Stimulated activated memory B cell treated with anti-CD40 and anti-IgM and Interleukin-4, amounts not matched to agents 10 μg/mL and 1 μg/mL and 100 μg/mL, for 72 hours (primary cell): ENCODE measurements at regions not wholly inside any gene's neighbourhood (a gene's known extent, or its start where the extent isn't known, plus 50 kb on each side); places are given as distances from the start of the nearest gene placed in this dataset.
"Not testable (repeated sequence)": the region's sequence is repeated elsewhere in the genome, so short reads cannot be mapped to it uniquely, and the experiment has no call there.

Experiments
- ATAC-seq: fragments of 150-1000 bp; cut with Tn5 transposase; 2 replicates; pipeline ENCODE4 v1.10.0; 2021
- H3K27ac Mint-ChIP-seq: one replicate; pipeline ENCODE4 v1.8.0; 2022; ENCODE audit warnings: mild to moderate bottlenecking, mixed read lengths
- H3K27me3 Mint-ChIP-seq: one replicate; pipeline ENCODE4 v1.8.0; 2022; ENCODE audit warnings: mixed read lengths
- H3K36me3 Mint-ChIP-seq: one replicate; pipeline ENCODE4 v1.8.0; 2022; ENCODE audit warnings: mixed read lengths
- H3K4me1 Mint-ChIP-seq: one replicate; pipeline ENCODE4 v1.8.0; 2022; ENCODE audit warnings: mixed read lengths
- H3K4me3 Mint-ChIP-seq: one replicate; pipeline ENCODE4 v1.8.0; 2022; ENCODE audit warnings: mild to moderate bottlenecking, moderate library complexity, mixed read lengths
- H3K9me3 Mint-ChIP-seq: one replicate; pipeline ENCODE4 v1.8.0; 2022; ENCODE audit warnings: mixed read lengths

DNA sequence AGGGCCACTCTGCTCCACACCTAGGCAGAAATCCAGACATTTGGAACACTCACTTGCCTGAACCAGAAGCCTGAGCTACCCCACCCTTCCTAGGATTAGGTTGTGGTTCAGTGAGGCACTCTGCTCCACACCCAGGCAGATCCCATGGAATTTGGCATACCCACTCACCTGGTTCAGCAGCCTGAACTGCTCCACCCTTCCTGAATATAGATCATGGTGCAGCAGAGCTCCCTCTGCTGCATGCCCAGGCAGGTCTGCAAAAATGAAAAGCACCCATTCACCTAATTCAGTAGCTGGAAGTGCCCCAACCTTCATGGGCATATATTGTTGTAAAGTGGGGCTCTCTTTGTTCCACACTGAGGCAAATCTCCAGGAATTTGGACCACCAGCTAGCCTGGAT lies 185.1 kb upstream of the CNTNAP5 start:
- Mint-ChIP-seq H3K9me3 (peaks cover 6% of the 10 kb centered on the region), H3K4me3 (no peak overlapping the region), H3K27me3 (no peaks in the 10 kb centered on the region), H3K27ac (no peak overlapping the region), H3K4me1 (no peaks in the 10 kb centered on the region), H3K36me3 (no peaks in the 10 kb centered on the region)
- ATAC-seq, result no peak

DNA sequence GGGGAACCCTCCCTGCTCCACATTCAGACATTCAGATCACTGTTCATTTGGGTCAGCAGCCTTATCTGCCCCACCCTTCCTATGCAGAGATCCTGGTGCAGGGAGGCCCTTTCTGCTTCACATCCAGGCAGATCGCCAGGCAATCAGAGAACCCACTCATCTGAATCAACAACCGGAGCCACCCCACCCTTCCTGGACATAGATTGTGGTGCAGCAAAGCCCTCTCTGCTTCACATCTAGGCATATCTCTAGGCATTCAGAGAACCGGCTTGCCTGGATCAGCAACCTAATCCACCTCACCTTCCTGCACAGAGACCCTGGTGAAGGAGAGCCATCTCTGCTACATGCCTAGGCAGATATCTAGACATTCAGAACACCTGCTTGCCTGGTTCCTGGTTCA lies 184.5 kb upstream of the CNTNAP5 start:
- H3K27ac Mint-ChIP-seq, result no peak overlapping the region
- H3K4me3 Mint-ChIP-seq, result no peak overlapping the region
- no peaks in the 10 kb centered on the region for H3K36me3 Mint-ChIP-seq
- H3K9me3 Mint-ChIP-seq, result peaks cover 6% of the 10 kb centered on the region
- H3K27me3 Mint-ChIP-seq, result no peaks in the 10 kb centered on the region
- H3K4me1 Mint-ChIP-seq, result no peaks in the 10 kb centered on the region
- ATAC-seq, result no peak

DNA sequence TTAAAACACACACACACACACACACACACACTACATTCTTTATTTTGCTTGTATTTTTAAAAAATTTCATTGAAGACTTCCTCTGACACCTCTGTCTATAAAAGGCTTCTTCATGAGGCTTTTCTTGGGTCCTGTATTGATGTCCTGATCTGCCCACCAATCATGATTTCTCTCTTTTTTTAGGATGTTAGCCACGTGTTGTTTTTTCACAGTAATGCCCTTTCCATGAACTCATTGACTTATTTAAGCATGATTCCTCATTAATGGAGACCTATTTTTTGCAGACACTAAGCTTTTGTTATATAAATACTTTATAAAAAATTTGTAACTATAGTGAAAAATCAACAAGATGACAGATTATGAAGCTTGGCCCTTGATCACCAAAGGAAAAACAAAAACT lies 173.8 kb upstream of the CNTNAP5 start:
- ATAC-seq, result no peak
- no peak overlapping the region for H3K4me3 Mint-ChIP-seq
- no peaks in the 10 kb centered on the region for H3K27me3 Mint-ChIP-seq
- no peak overlapping the region for H3K27ac Mint-ChIP-seq
- peaks cover 12% of the 10 kb centered on the region for H3K9me3 Mint-ChIP-seq
- H3K4me1 Mint-ChIP-seq, result no peaks in the 10 kb centered on the region
- no peaks in the 10 kb centered on the region for H3K36me3 Mint-ChIP-seq

DNA sequence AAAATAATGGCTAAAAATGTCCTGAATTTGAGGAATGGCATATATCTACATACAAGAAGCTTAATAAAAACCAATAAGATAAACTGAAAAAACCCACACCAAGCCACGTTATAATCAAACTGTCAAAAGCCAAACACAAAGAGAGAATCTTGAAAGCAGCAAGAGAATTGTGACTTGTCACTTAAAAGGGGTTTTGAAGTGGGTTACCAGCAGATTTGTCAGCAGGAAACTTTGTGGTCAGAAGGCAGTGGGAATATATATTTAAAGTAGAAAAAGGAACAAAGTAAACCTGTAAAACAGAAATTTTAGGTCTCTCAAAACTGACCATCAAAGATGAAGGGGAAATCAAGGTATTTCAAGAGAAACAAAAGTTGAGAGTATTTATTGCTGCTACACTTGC lies 171.9 kb upstream of the CNTNAP5 start:
- Mint-ChIP-seq H3K27me3 (no peaks in the 10 kb centered on the region), H3K4me1 (no peaks in the 10 kb centered on the region), H3K27ac (no peak overlapping the region), H3K36me3 (no peaks in the 10 kb centered on the region), H3K9me3 (peaks cover 17% of the 10 kb centered on the region), H3K4me3 (no peak overlapping the region)
- ATAC-seq, result no peak

DNA sequence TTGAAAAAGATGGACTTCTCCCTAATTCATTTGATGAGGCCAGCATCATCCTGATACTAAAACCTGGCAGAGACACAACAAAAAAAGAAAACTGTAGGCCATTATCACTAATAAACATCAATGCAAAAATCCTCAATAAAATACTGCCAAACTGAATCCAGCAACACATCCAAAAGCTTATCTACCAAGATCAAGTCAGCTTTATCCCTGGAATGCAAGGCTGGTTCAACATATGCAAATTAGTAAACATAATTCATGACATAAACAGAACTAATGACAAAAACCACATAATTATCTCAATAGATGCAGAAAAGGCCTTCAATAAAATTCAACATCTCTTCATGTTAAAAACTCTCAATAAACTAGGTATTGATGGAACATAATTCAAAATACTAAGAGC lies 166.1 kb upstream of the CNTNAP5 start:
- not testable (repeated sequence) for H3K4me1 Mint-ChIP-seq, H3K36me3 Mint-ChIP-seq, H3K27ac Mint-ChIP-seq, ATAC-seq, H3K4me3 Mint-ChIP-seq, H3K27me3 Mint-ChIP-seq
- H3K9me3 Mint-ChIP-seq, result peaks cover 36% of the 10 kb centered on the region

DNA sequence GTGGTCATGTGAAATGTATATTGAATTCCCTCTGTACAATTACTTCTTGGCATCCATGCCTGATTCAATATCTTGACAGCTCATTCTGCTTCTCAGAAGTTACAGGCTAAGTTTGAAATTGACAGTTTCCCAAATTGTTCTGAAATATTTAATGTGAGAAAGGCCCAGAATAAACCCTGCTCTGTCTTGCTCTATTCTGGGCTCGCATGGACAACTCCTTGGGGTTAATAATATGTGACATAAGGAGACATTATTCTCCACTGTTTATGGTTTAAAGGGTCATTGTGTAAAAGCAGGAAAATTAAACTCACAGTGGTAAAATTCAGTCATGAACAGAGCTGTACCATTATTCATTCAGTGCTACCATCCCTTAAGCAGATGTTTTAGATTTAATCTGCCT lies 160.7 kb upstream of the CNTNAP5 start:
- H3K27me3 Mint-ChIP-seq, result no peaks in the 10 kb centered on the region
- no peak for ATAC-seq
- no peak overlapping the region for H3K4me3 Mint-ChIP-seq
- no peak overlapping the region for H3K27ac Mint-ChIP-seq
- peaks cover 21% of the 10 kb centered on the region for H3K9me3 Mint-ChIP-seq
- no peaks in the 10 kb centered on the region for H3K4me1 Mint-ChIP-seq
- no peaks in the 10 kb centered on the region for H3K36me3 Mint-ChIP-seq

DNA sequence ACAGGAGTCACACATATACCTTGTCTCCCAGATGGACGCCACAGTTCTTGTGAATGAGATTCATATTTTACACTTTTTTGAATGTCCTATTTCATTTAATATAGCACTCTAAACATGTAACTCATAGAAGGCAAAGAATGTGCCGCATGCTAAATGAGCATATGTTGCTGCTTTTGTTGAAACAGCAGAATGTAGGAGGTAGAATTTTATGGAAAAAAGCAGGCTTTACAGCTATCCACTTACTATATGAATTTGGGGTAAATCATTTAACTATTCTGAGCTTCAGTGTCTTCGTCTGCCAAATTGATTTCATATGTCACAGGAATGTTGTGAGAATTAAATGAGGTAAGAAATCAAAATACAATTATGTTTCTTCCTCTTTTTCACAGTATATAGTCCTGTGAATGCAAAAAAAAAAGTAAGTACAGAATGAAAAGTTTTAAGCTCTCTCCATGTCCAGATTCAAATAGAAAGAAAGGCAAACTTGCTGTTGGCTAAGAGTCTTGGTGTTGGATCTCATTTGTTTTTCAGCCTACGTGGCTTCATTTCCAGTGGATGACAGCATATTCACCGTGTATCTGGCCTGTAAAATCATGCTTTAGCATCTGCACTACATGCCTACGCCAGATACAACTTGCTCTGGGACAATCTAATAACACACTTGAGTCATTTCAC lies 154.7 kb upstream of the CNTNAP5 start:
- H3K36me3 Mint-ChIP-seq, result no peaks in the 10 kb centered on the region
- no peak for ATAC-seq
- peaks cover 10% of the 10 kb centered on the region for H3K9me3 Mint-ChIP-seq
- H3K27me3 Mint-ChIP-seq, result no peaks in the 10 kb centered on the region
- H3K4me1 Mint-ChIP-seq, result no peaks in the 10 kb centered on the region
- no peak overlapping the region for H3K4me3 Mint-ChIP-seq
- no peak overlapping the region for H3K27ac Mint-ChIP-seq

DNA sequence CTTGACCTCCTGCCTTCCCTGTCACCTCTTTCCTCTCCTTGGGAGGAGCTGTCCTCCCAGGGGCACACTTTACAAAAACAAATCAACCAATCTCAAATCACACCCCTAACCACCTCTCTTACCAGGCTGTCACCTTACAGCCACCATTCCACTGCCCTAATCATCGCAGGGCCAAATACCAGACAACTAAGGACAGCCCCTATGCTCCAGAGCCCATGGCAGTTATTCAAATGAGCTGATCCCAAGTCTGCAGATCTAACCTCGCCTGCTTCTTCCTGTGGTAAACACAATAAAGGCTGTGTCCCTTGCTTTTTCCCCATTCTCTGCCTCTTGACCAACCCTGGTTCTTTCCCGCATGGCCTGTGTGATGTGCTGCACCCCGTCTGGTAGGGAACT lies 154.2 kb upstream of the CNTNAP5 start:
- no peak overlapping the region for H3K4me3 Mint-ChIP-seq
- peaks cover 13% of the 10 kb centered on the region for H3K9me3 Mint-ChIP-seq
- no peaks in the 10 kb centered on the region for H3K27me3 Mint-ChIP-seq
- H3K4me1 Mint-ChIP-seq, result no peaks in the 10 kb centered on the region
- no peaks in the 10 kb centered on the region for H3K36me3 Mint-ChIP-seq
- ATAC-seq, result no peak
- H3K27ac Mint-ChIP-seq, result no peak overlapping the region

DNA sequence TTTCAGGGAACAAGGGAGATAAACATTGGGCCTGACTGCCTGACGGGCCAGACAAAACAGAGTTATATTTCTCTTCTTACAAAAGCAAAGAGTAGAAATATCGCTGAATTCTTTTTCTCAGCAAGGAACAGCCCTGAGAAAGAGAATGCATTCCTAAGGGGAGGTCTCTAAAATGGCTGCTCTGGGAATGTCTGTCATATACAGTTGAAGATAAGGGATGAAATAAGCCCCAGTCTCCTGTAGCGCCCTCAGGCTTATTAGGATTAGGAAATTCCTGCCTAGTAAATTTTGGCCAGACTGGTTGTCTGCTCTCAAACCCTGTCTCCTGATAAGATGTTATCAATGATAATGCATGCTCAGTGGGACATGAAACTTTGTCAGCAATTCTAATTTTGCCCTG lies 134.9 kb upstream of the CNTNAP5 start:
- Mint-ChIP-seq H3K9me3 (peaks cover 10% of the 10 kb centered on the region), H3K36me3 (no peaks in the 10 kb centered on the region), H3K4me3 (no peak overlapping the region), H3K27ac (no peak overlapping the region), H3K27me3 (no peaks in the 10 kb centered on the region), H3K4me1 (no peaks in the 10 kb centered on the region)
- ATAC-seq, result no peak

DNA sequence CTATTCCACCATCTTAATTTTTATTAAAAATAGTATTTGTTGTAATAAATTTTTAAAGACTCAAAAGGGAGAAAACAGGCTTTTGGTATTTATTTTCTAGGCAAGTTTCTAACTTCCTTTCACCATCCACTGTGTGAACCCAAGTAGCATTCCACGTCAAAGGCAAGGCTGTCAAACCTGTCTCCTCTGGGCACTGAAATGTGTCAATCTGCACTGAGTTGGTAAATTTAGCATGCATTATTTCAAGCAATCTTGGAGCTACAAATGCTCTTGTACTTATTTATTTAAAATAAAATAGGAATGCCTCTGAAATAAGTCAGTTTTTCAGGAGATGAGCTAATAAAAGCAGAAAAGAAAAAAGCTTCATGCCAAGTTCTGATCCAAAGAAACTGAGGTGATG lies 130.9 kb upstream of the CNTNAP5 start:
- ATAC-seq, result no peak
- Mint-ChIP-seq H3K4me3 (no peak overlapping the region), H3K9me3 (peaks cover 21% of the 10 kb centered on the region), H3K4me1 (no peaks in the 10 kb centered on the region), H3K27ac (no peak overlapping the region), H3K27me3 (no peaks in the 10 kb centered on the region), H3K36me3 (no peaks in the 10 kb centered on the region)

DNA sequence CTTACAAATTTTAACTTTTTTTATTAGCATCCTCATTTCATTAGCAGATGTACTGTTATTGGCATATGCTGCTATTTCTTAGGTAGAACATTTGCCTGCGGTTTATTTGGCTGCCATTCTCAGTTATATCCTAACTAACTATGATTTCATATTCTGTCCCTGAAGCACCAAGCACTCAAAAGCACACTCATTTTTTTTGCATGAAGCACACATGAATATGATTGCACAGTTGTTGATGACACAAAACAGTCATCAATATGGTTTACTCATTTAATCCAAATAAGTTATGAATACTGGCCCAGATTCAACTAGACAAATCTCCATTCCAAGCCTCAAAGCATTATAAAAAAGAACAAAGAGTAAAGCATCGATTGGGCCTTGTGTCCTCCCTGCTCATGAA lies 129.4 kb upstream of the CNTNAP5 start:
- Mint-ChIP-seq H3K4me1 (no peaks in the 10 kb centered on the region), H3K27me3 (no peaks in the 10 kb centered on the region), H3K36me3 (no peaks in the 10 kb centered on the region), H3K27ac (no peak overlapping the region), H3K9me3 (peaks cover 25% of the 10 kb centered on the region), H3K4me3 (no peak overlapping the region)
- ATAC-seq, result no peak

DNA sequence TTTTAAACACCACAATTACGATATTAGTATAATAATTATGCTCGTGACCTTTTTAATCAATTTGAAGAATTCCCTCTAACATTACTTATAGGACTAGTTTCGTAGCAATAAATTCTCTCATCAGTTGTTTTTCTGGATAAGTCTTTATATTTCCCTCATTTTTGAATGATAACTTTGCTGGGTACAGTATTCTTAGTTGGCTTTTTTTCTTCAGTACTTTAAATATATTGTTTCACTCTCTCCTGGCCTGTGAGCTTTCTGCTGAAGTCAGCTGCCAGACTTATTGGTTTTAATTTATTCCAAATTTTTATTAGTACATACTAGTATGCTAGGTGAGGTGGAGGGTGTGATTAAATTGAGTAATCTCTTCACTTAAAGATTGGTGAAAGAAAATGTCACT lies 123.8 kb upstream of the CNTNAP5 start:
- H3K4me1 Mint-ChIP-seq, result no peaks in the 10 kb centered on the region
- no peak for ATAC-seq
- H3K36me3 Mint-ChIP-seq, result no peaks in the 10 kb centered on the region
- H3K4me3 Mint-ChIP-seq, result no peak overlapping the region
- H3K27ac Mint-ChIP-seq, result no peak overlapping the region
- H3K9me3 Mint-ChIP-seq, result peaks cover 17% of the 10 kb centered on the region
- no peaks in the 10 kb centered on the region for H3K27me3 Mint-ChIP-seq

DNA sequence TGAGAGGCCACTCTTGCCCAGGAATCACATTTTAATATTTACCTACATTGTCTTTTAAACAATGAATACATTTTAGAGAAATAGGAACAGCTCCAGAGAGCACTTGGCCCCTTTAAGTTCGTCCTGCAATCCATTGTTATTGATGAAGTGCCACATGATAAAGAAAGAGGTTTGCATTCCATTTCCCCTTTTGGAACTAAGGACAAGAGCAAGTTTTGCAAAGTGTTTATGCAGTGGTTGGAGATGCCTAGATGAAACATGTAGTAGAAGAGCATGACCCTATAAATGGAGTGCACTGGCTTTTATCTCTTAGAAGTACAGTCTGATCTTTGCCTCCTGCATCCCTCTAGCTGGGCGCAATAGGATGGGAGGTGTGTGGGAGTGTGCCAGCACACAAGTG lies 118.7 kb upstream of the CNTNAP5 start:
- ATAC-seq, result no peak
- no peaks in the 10 kb centered on the region for H3K36me3 Mint-ChIP-seq
- H3K27me3 Mint-ChIP-seq, result no peaks in the 10 kb centered on the region
- no peaks in the 10 kb centered on the region for H3K4me1 Mint-ChIP-seq
- no peak overlapping the region for H3K4me3 Mint-ChIP-seq
- no peak overlapping the region for H3K27ac Mint-ChIP-seq
- H3K9me3 Mint-ChIP-seq, result peaks cover 3% of the 10 kb centered on the region

DNA sequence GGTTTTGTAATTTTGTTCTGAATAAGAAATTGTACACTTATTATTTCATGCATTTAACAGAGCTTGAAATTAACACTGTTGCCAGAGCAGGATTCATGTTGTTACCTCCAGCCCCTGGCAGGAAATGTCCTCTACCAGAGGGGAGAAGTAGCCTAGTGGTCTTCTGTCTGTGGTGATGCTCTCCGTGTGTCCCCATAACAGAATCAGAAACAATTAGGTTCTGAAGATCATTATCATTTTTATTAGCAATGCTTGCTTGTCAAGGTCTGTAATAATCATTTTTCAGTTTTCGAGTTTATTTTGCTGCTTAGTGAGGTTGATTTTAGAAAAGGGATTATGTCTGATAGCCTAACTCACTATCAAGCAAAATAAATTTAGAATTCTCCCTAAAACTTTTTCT lies 116.6 kb upstream of the CNTNAP5 start:
- Mint-ChIP-seq H3K27me3 (no peaks in the 10 kb centered on the region), H3K36me3 (no peaks in the 10 kb centered on the region), H3K4me3 (no peak overlapping the region), H3K27ac (no peak overlapping the region), H3K9me3 (peaks cover 6% of the 10 kb centered on the region), H3K4me1 (no peaks in the 10 kb centered on the region)
- ATAC-seq, result no peak

DNA sequence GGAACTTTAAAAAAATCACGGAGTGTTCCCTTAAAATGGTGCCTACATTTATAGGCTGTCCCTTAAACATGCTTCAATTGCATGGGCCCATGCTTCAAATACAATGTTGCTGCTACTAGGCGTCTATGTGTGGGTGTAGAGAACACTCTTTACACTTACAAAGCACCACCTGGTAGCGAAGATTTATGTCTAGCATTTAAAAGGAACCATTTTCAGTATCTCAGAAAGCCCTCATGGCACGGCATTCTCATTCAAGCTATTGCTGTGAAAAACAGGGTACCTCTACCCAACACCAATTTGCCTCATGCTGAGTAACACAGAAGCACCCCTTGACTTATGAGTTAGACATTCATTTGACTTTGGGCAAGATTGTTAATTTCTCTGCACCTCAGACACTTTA lies 112.9 kb upstream of the CNTNAP5 start:
- no peak overlapping the region for H3K4me3 Mint-ChIP-seq
- no peak overlapping the region for H3K27ac Mint-ChIP-seq
- H3K36me3 Mint-ChIP-seq, result no peaks in the 10 kb centered on the region
- ATAC-seq, result no peak
- H3K9me3 Mint-ChIP-seq, result peaks cover 3% of the 10 kb centered on the region
- no peaks in the 10 kb centered on the region for H3K27me3 Mint-ChIP-seq
- no peaks in the 10 kb centered on the region for H3K4me1 Mint-ChIP-seq

DNA sequence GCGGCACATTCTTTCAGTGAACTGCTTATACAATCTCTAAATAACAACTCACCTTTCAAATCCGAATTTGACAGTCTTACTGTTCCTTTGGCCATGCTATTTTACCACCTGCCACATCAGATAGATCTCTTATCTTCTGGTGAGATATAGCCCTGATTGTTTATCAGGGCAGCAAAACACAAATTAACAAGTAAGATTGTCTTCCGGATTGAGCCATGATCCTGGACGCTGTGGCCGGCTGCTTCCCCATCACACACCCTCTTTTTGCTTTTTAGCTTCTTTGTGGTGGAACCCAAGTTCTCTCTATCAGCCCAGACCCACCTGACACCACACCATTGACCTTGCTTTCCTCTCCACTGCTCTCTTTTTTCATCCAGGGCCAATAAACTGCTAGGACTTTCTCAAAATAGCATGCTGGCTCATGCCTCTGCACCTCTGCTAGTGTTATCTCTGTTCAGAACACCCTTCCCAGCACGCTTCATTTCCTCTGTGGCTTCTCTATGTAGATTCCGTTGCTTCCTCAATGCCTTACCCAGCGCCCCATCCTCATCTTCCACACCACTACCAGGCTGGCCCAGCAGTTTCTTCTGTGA lies 111.8 kb upstream of the CNTNAP5 start:
- H3K4me1 Mint-ChIP-seq, result no peaks in the 10 kb centered on the region
- H3K36me3 Mint-ChIP-seq, result no peaks in the 10 kb centered on the region
- H3K9me3 Mint-ChIP-seq, result peaks cover 8% of the 10 kb centered on the region
- ATAC-seq, result no peak
- H3K27ac Mint-ChIP-seq, result no peak overlapping the region
- no peaks in the 10 kb centered on the region for H3K27me3 Mint-ChIP-seq
- no peak overlapping the region for H3K4me3 Mint-ChIP-seq

DNA sequence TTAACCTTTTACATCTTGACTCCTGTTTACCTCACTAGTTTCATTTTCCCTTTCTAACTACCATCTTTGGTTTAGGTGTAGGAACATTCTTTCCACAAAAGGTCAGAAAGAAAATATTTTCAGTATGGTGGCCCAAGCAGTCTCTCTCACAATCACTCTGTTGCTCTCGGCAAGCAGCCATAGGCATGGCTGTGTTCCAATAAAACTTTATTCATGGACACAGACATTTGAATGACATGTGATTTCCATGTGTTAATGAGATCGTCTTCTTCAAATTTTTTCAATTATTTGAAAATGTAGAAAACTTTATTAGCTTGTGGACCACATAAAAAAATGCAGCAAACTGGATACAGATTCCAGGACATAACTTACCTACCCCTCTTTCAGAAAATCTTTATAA lies 109.7 kb upstream of the CNTNAP5 start:
- Mint-ChIP-seq H3K36me3 (no peaks in the 10 kb centered on the region), H3K27me3 (no peaks in the 10 kb centered on the region), H3K4me1 (no peaks in the 10 kb centered on the region), H3K4me3 (no peak overlapping the region), H3K9me3 (peaks cover 8% of the 10 kb centered on the region), H3K27ac (no peak overlapping the region)
- ATAC-seq, result no peak
